ENCODE measurements at regions not wholly inside any gene's neighbourhood (a gene's known extent, or its start where the extent isn't known, plus 50 kb on each side); places are given as distances from the start of the nearest gene placed in this dataset.
A peak's percentile ranks its signal among the peaks of the same experiment; 100 is the strongest.

GRCh38 chr10:118505363-118505762 is 90.1 kb downstream of the PRLHR start:
- Histone ChIP-seq H3K36me3 (ENCODE audit: control insufficient read depth, insufficient read depth, low read length) (no peaks in the 10 kb centered on the region; the same call in 1 of the 2 replicates), H3K4me3 (ENCODE audit: low read depth in 2 of 2, low read length in 2 of 2) (no peak overlapping the region), H3K9me3 (ENCODE audit: control insufficient read depth, insufficient read depth, low read depth, low read length) (no peaks in the 10 kb centered on the region), H3K27ac (ENCODE audit: low read length) (no peak overlapping the region), H3K27me3 (ENCODE audit: control insufficient read depth, insufficient read depth, low read length) (peaks cover 2% of the 10 kb centered on the region), H3K4me1 (ENCODE audit: control insufficient read depth, insufficient read depth, low read length) (no peaks in the 10 kb centered on the region)
- in situ Hi-C loops (cut with HindIII; ENCODE audit: low pct_unique_long_range_greater_than_20kb, low sequenced_read_pairs): no loop called here
- ChIA-PET POLR2A (no interaction called here), CTCF (no interaction called here)
- no peak for DNase-seq (ENCODE audit: low read depth, low spot score)
- no TSS peak for BruUV-seq (replicated peaks)
- intact Hi-C loops (cut with micrococcal nuclease; ENCODE audit: unreplicated experiment): no loop called here
- TF ChIP-seq SIN3A (IDR thresholded peaks at IDR 0.05; ENCODE audit: borderline replicate concordance, insufficient read depth, low read depth, low read length) (no peak), CTCF (IDR thresholded peaks at IDR 0.05) (no peak), REST (IDR thresholded peaks at IDR 0.05; ENCODE audit: insufficient read depth in 1 of 2, low read depth in 2 of 2, low read length in 1 of 2) (no peak), POLR2AphosphoS5 (IDR thresholded peaks at IDR 0.05; ENCODE audit: low read depth, low read length) (no peak), TCF7L2 (IDR thresholded peaks at IDR 0.05; ENCODE audit: low read depth, low read length) (no peak)
- ATAC-seq: no peak

- intact Hi-C loops (cut with micrococcal nuclease; ENCODE audit: unreplicated experiment) (no loop called here), in situ Hi-C loops (cut with HindIII; ENCODE audit: low pct_unique_long_range_greater_than_20kb, low sequenced_read_pairs) (no loop called here)
- H3K9me3 ChIP-seq (ENCODE audit: control insufficient read depth, insufficient read depth, low read depth, low read length): no peaks in the 10 kb centered on the region
- TF ChIP-seq SIN3A (IDR thresholded peaks at IDR 0.05; ENCODE audit: borderline replicate concordance, insufficient read depth, low read depth, low read length) (no peak), CTCF (IDR thresholded peaks at IDR 0.05) (no peak), POLR2AphosphoS5 (IDR thresholded peaks at IDR 0.05; ENCODE audit: low read depth, low read length) (no peak), TCF7L2 (IDR thresholded peaks at IDR 0.05; ENCODE audit: low read depth, low read length) (no peak), REST (IDR thresholded peaks at IDR 0.05; ENCODE audit: insufficient read depth in 1 of 2, low read depth in 2 of 2, low read length in 1 of 2) (no peak)
- DNase-seq (ENCODE audit: low read depth, low spot score) (peak; percentile 18), ATAC-seq (peak; percentile 78)
- ChIA-PET POLR2A (no interaction called here), CTCF (no interaction called here)
- no peak overlapping the region for H3K4me3 ChIP-seq (ENCODE audit: low read depth in 2 of 2, low read length in 2 of 2)
- no TSS peak for BruUV-seq (replicated peaks)
- no peaks in the 10 kb centered on the region; the same call in 1 of the 2 replicates for H3K36me3 ChIP-seq (ENCODE audit: control insufficient read depth, insufficient read depth, low read length)
- H3K4me1 ChIP-seq (ENCODE audit: control insufficient read depth, insufficient read depth, low read length): no peaks in the 10 kb centered on the region
- H3K27ac ChIP-seq (ENCODE audit: low read length): no peak overlapping the region
- no peaks in the 10 kb centered on the region; the same call in 1 of the 2 replicates for H3K27me3 ChIP-seq (ENCODE audit: control insufficient read depth, insufficient read depth, low read length)
Observed at GRCh38 chr10:118504467-118505205, 90.8 kb downstream of the PRLHR start.
